GM21381 (cell line): ENCODE measurements at regions not wholly inside any gene's neighbourhood (a gene's known extent, or its start where the extent isn't known, plus 50 kb on each side); places are given as distances from the start of the nearest gene placed in this dataset.
"Not testable (repeated sequence)": the region's sequence is repeated elsewhere in the genome, so short reads cannot be mapped to it uniquely, and the experiment has no call there.

Experiments used
- ATAC-seq: cut with Tn5 transposase; IDR thresholded peaks from one replicate; pipeline ENCODE4 v1.9.1; 2021; ENCODE audit warnings: mild to moderate bottlenecking, moderate library complexity; ENCODE audit not compliant: unreplicated experiment

GRCh38 chr6:170036367-170036766 is 254.5 kb downstream of the DLL1 start:
- not testable (repeated sequence) for ATAC-seq

GRCh38 chr6:170035901-170036304 is 255.0 kb downstream of the DLL1 start:
- no peak for ATAC-seq

DNA sequence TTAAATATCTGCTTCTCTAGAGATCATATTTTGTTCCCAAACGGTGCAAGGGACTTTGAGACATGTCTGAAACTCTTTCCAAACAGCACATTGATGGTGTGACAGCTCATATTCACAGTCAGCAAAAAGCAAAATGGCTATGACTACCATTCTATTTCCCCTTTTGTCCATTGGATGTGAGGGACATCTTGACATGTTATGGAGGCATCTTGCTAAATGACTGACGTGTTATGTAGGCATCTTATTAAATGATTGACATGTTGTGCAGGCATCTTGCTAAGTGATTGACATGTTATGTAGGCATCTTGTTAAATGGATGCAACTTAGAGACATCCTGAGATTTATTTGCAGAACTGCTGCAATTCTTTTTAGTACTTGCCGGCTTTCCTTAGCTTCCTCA is 255.8 kb downstream of the DLL1 start:
- ATAC-seq: no peak

GRCh38 chr6:170034294-170034693 is 256.6 kb downstream of the DLL1 start:
- ATAC-seq: no peak

DNA sequence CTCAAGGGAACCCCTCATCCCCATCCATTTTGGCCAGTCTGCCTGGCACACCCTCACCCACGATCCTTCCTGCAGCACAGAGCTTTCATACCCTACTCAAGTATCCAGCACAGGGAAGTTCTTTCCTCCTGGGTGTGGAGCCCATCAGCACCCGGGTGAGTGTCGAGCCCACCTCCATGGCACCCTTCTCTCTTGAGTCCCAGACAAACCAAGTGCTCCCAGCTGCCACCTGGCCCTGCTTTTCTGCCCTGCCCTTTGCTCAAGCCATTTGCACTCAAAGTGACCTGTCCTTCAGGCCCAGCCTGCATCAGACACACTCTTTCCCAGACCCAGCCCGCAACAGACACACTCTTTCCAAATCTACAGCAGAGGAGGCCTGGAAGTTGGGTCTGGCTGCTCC is 257.2 kb downstream of the DLL1 start:
- no peak for ATAC-seq

GRCh38 chr6:170032706-170033309 is 258.1 kb downstream of the DLL1 start:
- ATAC-seq: no peak

DNA sequence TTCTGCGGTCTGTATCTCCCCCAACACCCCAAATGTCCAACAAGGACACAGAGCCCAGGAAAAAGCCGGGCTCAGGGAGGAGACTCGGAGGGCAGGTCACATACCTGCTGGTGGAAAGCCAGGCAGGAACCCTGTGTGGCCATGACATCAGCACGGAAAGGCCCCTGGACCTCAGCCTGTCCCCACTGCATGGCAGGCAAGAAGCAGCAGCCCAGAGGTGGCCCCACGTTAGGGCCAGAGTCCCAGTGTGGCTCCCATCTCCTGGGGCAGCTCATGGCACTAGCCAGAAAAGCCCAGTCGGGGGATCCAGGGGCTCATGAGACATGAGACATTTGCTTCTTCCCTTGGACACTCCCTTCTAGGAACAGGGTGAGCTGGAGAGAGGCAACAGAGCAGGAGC is 258.7 kb downstream of the DLL1 start:
- no peak for ATAC-seq

DNA sequence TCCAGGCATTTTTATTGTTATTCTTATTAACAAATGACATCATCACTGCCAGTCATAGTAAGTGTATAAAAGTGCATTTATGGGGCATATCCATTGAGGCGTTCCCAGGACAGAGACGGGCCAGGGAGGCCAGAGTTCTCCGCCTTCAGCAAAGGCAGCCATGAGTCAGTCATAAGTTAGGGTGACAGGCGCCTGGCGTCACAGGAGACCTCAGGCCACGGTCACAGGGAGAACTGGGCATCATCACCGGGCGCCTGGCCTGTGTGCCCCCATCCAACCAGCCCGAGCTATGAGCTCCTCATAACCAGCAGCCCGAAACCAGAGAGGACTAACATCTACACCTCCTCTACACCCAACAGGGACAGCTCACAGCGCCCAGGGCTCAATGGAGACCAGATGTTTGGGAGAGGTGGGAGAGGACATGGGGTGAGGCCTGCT is 259.2 kb downstream of the DLL1 start:
- ATAC-seq: no peak

DNA sequence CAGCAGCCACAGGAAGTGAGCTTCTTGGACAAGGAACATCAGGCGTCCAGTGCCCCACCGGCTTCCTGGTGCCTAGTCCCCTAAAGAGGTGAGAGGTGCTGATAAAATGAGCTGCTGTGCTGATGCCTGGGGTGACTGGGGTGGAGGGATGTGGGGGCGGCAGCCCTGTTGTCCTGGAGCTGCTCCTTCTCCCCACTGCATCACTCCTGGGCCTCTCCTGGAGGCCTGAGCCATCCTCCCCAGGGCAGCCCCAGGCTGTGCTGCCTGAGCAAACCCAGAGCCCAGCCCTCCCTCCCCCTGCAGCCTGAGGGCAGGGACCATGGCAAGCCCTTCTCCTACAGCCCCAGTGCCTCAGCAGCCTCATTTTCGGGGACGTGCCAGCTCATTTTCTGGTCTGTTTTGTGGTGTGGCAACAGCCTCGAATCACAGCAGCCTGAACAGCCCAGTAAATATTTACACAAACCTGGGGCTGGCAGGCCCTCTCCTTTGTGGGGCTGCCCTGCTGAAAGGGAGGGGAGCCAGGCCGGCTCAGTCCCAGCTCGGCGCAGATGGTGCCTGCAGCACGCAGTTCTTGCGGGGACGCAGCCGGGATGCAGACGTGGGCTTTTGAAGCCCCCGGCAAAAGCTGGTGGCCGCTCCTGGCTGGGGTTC is 259.9 kb downstream of the DLL1 start:
- no peak for ATAC-seq

GRCh38 chr6:170030284-170030815 is 260.5 kb downstream of the DLL1 start:
- no peak for ATAC-seq

GRCh38 chr6:170029416-170030283 is 261.2 kb downstream of the DLL1 start:
- ATAC-seq: no peak

GRCh38 chr6:170028629-170029345 is 262.1 kb downstream of the DLL1 start:
- ATAC-seq: no peak

GRCh38 chr6:170027647-170028043 is 263.2 kb downstream of the DLL1 start:
- ATAC-seq: no peak

- no peak for ATAC-seq
Measured at GRCh38 chr6:170026751-170027646, 263.9 kb downstream of the DLL1 start.

DNA sequence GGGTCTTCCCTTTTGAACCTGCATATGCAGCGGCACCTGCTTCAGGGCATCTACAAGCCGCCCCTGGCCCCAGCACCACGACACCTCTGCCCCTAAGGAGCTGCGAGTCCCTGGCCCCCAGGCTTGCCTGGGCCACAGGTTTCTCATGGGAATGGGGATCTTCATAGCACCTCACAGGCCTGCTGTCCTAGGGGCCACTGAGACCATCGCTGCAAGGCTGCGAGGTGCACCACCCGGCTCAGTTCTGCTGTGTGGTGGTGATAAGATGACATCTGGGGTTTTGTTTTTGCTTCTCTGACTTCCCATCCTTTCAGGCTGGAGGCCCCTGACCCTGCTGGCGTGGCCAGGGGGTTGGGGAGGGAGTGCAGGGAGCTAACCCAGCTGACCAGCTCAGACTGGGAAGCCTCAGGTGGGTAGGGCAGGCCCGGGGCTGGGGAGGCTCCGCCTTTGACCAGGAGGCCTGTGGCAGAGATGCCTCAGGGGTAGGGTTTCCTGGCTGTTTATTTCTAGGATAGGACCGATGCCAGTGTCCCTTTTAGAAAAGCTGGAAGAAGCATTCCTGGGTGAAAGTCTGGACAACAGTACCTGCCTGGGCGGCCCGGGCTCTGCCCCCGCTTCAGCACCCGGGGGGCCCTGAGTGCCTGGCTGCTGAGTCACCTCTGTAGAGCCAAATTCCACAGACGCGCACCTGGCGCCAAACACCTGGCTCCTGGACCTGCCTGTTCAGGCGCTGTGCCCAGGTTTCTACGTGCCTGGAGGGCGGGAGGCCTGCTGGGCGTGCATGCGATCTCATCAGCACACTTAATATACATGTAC is 264.7 kb downstream of the DLL1 start:
- no peak for ATAC-seq

- no peak for ATAC-seq
Measured at GRCh38 chr6:170025341-170025911, 265.5 kb downstream of the DLL1 start.

DNA sequence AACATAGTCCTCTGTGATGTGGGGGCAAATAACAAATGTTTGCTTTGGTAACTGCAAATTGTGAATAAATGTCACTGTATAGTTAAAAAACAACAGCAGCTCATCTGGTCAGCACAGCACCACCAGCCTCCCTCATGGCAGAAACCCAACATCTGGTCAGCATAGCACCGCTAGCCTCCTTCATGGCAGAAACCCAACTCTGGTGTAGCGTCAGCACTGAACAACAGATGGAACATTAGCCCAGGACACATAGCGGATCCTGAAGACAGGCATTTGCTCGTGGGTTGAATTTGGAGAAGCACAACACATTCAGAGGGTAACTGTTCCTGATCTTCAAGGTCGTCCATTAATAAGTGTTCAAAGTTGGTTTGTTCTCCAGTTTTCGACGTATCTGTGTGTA is 265.9 kb downstream of the DLL1 start:
- no peak for ATAC-seq

GRCh38 chr6:170023620-170024521 is 267.0 kb downstream of the DLL1 start:
- ATAC-seq: no peak
